Right lobe of liver (tissue), 6 donors: ENCODE measurements at regions not wholly inside any gene's neighbourhood (a gene's known extent, or its start where the extent isn't known, plus 50 kb on each side); places are given as distances from the start of the nearest gene placed in this dataset.
A peak's percentile ranks its signal among the peaks of the same experiment; 100 is the strongest.

ENCODE experiments used
- ATAC-seq, 4 donors: fragments of 200-7000 bp; cut with Tn5 transposase; one replicate each; pipeline ENCODE4 v1.9.1; 2020; ENCODE audit warnings: mild to moderate bottlenecking in 4 of 4, moderate library complexity in 4 of 4
- DNase-seq, 3 donors: peaks; one replicate each; pipeline ENCODE4 v3.0.0-alpha.2; 2020
- H3K27ac ChIP-seq, 3 donors: fragments of 200-600 bp; one replicate each; pipeline ENCODE4 v1.8.0; 2022
- H3K27me3 ChIP-seq, 2 donors: fragments of 200-600 bp; one replicate each; pipeline ENCODE4 v1.8.0; 2022
- H3K36me3 ChIP-seq, 4 donors: fragments of 200-600 bp; sonication (generic) in 1 of 4; one replicate each; pipeline versions ENCODE4 v1.5.1 to v1.8.0; 2017 to 2022; ENCODE audit warnings: control low read depth in 1 of 4
- H3K4me1 ChIP-seq, 4 donors: fragments of 200-600 bp; sonication (generic) in 1 of 4; one replicate each; pipeline versions ENCODE4 v1.5.1 to v1.8.0; 2017 to 2022; ENCODE audit warnings: control low read depth in 1 of 4
- H3K4me3 ChIP-seq, 3 donors: fragments of 200-600 bp; one replicate each; pipeline ENCODE4 v1.8.0; 2022
- H3K9me3 ChIP-seq, 4 donors: fragments of 200-600 bp; sonication (generic) in 1 of 4; one replicate each; pipeline versions ENCODE4 v1.5.1 to v1.8.0; 2017 to 2022; ENCODE audit warnings: control low read depth in 1 of 4
- POLR2A ChIP-seq: fragments of 450-650 bp; IDR thresholded peaks from one replicate; pipeline ENCODE4 v1.6.1; 2017; ENCODE audit warnings: antibody characterized with exemption, mild to moderate bottlenecking
- WGBS: methylation state at CpG from one replicate; pipeline ENCODE4 v1.1.6; 2018; ENCODE audit warnings: low coverage, low lambda C conversion rate; ENCODE audit not compliant: insufficient coverage; ENCODE audit errors: missing lambda C conversion rate; 5-methylcytosine and 5-hydroxymethylcytosine counted together
- intact Hi-C, 2 donors: fragments of 100-400 bp; cut with DNase I; formaldehyde crosslinking; loops; one replicate each; pipeline versions ENCODE4 v1.11.2 to v1.14.1; 2022
- TF ChIP-seq, protein P1 (sequence below), 4 donors: fragments of 200-600 bp in 3 of 4; fragments of 450-650 bp in 1 of 4; IDR thresholded peaks; one replicate each; pipeline versions ENCODE4 v1.5.1 to v1.8.0; 2016 to 2022; ENCODE audit warnings: antibody characterized with exemption in 4 of 4, mild to moderate bottlenecking in 2 of 4
- donor health status: DM: no; HTN: yes; CAD: no.
- donor health status: DM: no; HTN: no; CAD: no.
- donor health status: DM: no; HTN: no; CAD: no.
- donor health status: DM: no; HTN: yes; CAD: no.
- donor health status: DM: no; HTN: yes; CAD: no.

DNA sequence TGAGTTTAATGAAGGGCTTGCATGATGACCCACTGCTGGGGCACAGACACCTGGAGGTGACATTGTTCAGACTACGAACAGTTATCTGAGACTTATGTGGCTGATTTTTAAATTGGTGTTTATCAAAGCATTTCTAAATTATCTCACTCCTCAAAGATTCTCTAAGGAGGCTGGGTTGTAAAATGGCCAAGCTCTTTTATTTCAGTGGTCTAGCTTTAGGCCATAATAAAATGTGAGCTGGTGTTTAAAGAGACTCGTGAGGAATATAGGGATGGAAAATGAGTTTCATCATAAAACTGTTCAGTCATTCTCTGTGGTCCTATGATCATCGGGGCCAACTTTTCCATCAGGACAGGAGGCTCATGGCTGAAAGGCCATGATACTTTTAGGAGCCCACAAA, 93.4 kb downstream of the SPP2 start:
- ATAC-seq (no peak), DNase-seq (no peak)
- no peaks in the 10 kb centered on the region for H3K9me3 ChIP-seq
- H3K4me3 ChIP-seq: no peak overlapping the region
- no peaks in the 10 kb centered on the region for H3K36me3 ChIP-seq
- no peak for TF ChIP-seq POLR2A
- TF ChIP-seq, protein P1, sequence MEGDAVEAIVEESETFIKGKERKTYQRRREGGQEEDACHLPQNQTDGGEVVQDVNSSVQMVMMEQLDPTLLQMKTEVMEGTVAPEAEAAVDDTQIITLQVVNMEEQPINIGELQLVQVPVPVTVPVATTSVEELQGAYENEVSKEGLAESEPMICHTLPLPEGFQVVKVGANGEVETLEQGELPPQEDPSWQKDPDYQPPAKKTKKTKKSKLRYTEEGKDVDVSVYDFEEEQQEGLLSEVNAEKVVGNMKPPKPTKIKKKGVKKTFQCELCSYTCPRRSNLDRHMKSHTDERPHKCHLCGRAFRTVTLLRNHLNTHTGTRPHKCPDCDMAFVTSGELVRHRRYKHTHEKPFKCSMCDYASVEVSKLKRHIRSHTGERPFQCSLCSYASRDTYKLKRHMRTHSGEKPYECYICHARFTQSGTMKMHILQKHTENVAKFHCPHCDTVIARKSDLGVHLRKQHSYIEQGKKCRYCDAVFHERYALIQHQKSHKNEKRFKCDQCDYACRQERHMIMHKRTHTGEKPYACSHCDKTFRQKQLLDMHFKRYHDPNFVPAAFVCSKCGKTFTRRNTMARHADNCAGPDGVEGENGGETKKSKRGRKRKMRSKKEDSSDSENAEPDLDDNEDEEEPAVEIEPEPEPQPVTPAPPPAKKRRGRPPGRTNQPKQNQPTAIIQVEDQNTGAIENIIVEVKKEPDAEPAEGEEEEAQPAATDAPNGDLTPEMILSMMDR (IDR thresholded peaks at IDR 0.05): no peak
- 81% methylated on average over 3 of the region's 3 CpGs for WGBS
- H3K4me1 ChIP-seq: no peaks in the 10 kb centered on the region
- intact Hi-C loops: no loop called here
- no peaks in the 10 kb centered on the region for H3K27me3 ChIP-seq
- no peak overlapping the region for H3K27ac ChIP-seq

DNA sequence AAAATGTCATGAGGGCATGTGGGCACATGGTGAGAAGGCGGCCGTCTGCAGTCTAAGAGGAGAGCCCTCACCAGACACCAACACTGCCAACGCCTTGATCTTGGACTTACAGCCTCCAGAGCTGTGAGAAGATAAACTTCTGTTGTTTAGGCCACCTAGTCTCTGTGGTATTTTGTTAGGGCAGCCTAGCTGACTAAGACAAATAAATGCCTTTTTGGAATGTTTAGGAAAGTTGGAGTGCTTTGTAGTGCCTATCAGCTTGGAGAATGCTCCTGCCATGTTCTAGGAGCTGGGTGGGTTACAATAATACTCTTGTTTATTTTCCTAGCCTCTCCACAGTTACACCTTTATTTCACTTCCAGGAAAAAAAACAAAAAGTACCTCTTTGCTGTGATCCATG, 92.0 kb downstream of the SPP2 start:
- Histone ChIP-seq H3K4me1 (no peaks in the 10 kb centered on the region), H3K27ac (no peak overlapping the region), H3K27me3 (no peaks in the 10 kb centered on the region), H3K4me3 (no peak overlapping the region), H3K9me3 (no peaks in the 10 kb centered on the region), H3K36me3 (no peaks in the 10 kb centered on the region)
- no CpG with 5 or more reads among the region's 3 CpGs for WGBS
- intact Hi-C loops: no loop called here
- ATAC-seq (no peak), DNase-seq (no peak)
- TF ChIP-seq, protein P1 (IDR thresholded peaks at IDR 0.05): no peak
- no peak for TF ChIP-seq POLR2A

DNA sequence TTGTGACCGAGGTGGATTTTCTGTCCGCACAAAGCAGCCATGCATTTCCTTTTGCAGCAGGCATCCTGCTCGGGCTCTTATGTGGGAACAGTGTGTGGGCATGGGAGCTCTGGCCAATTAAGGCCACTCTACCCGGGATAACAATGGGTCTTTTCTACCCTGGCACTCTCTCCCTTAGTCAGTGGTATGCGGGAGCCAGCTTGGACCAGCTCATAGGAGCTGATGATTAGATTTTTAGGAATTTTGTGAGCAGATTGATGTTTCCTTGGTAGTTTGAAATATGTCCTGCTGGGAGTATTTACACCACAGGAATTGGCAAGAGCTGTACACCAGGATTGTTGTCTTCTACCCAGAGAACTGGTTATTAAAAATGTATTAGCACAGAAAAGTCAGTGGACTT, 89.3 kb downstream of the SPP2 start:
- H3K4me3 ChIP-seq: no peak overlapping the region
- TF ChIP-seq, protein P1 (IDR thresholded peaks at IDR 0.05): no peak
- no peak for TF ChIP-seq POLR2A
- H3K27me3 ChIP-seq: no peaks in the 10 kb centered on the region
- no peaks in the 10 kb centered on the region for H3K4me1 ChIP-seq
- no peaks in the 10 kb centered on the region for H3K36me3 ChIP-seq
- WGBS: 90% methylated on average over 3 of the region's 5 CpGs
- ATAC-seq (no peak), DNase-seq (no peak)
- no peak overlapping the region for H3K27ac ChIP-seq
- no peaks in the 10 kb centered on the region for H3K9me3 ChIP-seq
- intact Hi-C loops: no loop called here

DNA sequence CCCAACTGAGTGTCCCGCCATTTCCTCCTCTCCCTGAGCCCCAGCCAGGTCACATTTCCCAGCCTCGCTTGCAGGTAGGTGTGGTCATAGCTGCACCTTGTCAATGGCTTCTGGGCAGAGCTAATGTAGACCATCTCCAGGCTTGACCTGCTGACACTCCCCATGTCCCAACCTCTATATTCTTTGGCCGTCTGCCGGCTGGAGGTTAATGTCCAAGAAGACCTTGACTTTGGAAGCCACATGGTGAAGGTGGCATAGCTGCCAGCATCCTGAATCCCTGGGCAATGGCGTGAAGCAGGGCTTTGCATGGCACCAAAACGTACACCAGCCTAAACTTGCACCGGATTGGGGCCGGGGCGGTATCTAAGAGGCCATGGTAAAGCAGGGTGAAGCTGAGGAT, 88.3 kb downstream of the SPP2 start:
- Histone ChIP-seq H3K9me3 (no peaks in the 10 kb centered on the region), H3K4me1 (no peaks in the 10 kb centered on the region), H3K4me3 (no peak overlapping the region), H3K27ac (no peak overlapping the region), H3K27me3 (no peaks in the 10 kb centered on the region), H3K36me3 (no peaks in the 10 kb centered on the region)
- DNase-seq (peak in 2 of 3 donors; percentile 24 to 59), ATAC-seq (peak; percentile 35 to 65 (median 46))
- TF ChIP-seq, protein P1 (IDR thresholded peaks at IDR 0.05): no peak
- no peak for TF ChIP-seq POLR2A
- intact Hi-C loops: no loop called here
- 43% methylated on average over 4 of the region's 9 CpGs for WGBS

DNA sequence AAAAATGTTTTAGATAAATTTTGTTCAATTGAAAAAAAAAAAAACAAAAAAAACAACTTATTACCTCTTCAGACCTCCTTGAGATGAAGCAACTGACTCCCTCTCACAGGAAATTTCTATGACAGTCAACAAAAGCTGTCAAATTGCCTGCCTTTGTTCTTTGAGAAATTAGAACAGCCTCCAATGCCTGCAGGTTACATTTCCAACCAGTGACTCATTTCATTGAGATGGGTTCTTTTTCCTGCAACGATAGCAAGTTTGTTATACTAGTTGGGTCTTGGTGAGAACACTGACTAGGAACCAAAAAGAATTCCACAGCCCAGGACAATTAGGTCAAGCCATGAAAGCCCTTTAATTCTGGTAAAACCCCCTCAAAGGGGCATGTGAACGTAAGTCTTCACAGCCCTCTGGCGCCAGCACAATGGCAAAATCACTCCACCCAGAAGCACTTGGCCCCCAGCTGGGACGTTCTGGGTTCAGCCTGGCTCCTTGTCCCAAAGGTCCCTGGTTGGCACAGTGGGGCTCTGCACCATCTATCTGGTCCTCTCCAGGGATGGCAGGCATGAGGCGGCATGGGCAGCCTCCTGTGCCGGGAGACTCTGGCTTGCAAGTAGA, 87.0 kb downstream of the SPP2 start:
- intact Hi-C loops: no loop called here
- H3K27ac ChIP-seq: no peak overlapping the region
- H3K9me3 ChIP-seq: no peaks in the 10 kb centered on the region
- no peak for ATAC-seq
- H3K4me3 ChIP-seq: no peak overlapping the region
- DNase-seq: no peak
- H3K27me3 ChIP-seq: no peaks in the 10 kb centered on the region
- 79% methylated on average over 5 of the region's 6 CpGs for WGBS
- no peaks in the 10 kb centered on the region for H3K36me3 ChIP-seq
- TF ChIP-seq, protein P1 (IDR thresholded peaks at IDR 0.05): no peak
- TF ChIP-seq POLR2A: no peak
- H3K4me1 ChIP-seq: no peaks in the 10 kb centered on the region
